GM12872 (cell line): ENCODE measurements at regions not wholly inside any gene's neighbourhood (a gene's known extent, or its start where the extent isn't known, plus 50 kb on each side); places are given as distances from the start of the nearest gene placed in this dataset.

Experiments
- TF ChIP-seq, protein P1 (sequence below): IDR thresholded peaks from 3 replicates; pipeline ENCODE4 v1.5.1; 2011; ENCODE audit warnings: low read depth, mild to moderate bottlenecking, low read length, moderate library complexity; ENCODE audit not compliant: insufficient read depth

DNA sequence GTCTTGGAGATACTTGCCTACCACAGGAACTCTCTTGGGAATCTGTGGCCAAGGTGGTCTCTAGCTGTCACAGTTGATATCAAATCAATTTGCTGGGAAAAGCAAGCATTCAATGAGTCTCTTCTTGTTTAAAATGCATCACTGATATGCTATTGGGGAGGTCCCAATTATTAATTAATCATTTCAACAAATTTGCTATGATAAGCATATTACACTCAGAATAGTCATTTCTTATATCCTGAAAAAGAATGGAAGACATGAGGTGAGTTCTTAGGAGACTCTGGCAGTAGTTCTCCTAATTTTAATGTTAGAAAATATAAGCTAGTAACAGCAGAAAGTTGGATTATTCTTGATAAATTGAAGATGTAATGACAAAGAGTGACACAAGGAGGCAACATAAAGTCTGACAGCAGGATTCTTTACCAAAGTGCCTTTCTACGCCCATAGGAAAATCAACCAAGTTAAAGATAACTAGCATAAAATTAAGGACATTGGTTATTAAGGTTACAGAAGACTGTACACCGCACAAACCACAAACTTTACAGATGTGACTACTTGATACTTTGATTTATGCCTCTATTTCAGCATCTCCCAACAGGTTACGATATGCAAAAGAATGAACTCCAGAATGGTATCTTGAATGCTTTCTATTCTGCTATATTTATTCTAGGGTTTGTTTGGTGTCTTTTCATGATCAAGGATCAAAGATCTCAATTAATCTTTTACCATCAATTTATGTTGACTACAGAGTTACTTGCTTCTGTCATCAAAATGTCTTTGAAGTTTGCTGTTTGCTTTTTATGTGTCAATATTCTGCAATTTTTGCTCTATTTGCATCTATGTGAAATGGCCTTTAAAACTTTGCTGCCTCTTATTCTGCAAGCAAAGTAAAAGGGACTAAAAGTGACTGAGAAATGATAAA is 349.6 kb upstream of the CLEC14A start:
- TF ChIP-seq, protein P1, sequence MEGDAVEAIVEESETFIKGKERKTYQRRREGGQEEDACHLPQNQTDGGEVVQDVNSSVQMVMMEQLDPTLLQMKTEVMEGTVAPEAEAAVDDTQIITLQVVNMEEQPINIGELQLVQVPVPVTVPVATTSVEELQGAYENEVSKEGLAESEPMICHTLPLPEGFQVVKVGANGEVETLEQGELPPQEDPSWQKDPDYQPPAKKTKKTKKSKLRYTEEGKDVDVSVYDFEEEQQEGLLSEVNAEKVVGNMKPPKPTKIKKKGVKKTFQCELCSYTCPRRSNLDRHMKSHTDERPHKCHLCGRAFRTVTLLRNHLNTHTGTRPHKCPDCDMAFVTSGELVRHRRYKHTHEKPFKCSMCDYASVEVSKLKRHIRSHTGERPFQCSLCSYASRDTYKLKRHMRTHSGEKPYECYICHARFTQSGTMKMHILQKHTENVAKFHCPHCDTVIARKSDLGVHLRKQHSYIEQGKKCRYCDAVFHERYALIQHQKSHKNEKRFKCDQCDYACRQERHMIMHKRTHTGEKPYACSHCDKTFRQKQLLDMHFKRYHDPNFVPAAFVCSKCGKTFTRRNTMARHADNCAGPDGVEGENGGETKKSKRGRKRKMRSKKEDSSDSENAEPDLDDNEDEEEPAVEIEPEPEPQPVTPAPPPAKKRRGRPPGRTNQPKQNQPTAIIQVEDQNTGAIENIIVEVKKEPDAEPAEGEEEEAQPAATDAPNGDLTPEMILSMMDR = no peak; the same call in 2 of the 3 replicates

DNA sequence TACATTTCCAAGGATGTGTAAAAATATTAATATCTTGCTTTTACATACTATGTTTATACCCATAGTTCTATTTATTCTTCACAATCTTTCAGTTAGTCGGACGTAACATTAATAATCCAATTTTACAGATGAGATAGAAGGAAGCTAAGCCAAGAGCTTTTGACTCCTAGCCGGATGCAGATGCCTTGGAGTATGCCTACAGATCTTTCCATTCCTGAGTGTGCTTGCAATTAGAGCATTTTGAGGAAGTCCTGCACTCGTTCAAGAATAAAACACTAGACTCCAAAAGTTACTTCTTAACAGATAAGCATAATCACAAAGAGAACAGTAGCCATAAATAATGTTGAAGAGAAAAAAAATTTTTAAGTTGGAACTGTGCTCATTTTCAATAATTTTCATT is 337.6 kb upstream of the CLEC14A start:
- TF ChIP-seq, protein P1 = no peak

- TF ChIP-seq, protein P1 = no peak
Observed at GRCh38 chr14:38592764-38593442, 337.0 kb upstream of the CLEC14A start.

GRCh38 chr14:38589747-38590350 is 334.0 kb upstream of the CLEC14A start:
- TF ChIP-seq, protein P1 = no peak

GRCh38 chr14:38583471-38583870 is 327.6 kb upstream of the CLEC14A start:
- TF ChIP-seq, protein P1 = no peak

DNA sequence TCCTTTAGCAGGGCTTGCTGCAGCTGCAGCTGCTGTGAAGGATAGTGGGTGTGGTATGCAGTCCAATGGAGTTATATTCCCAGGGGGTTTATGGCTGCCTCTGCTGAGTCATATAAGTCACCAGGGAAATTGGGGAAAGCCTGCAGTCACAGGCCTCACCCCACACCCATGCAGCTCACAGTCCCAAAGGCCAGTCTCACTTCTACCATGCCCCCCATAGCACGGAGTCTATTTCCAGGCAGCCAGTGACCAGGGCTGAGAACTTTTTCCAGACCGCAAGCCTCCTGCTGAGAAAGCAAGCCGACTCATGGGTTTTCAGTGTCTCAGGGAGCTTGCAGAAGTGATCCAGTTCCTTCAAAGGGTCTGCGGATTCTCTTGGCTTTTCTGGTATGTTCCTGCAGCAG is 322.4 kb upstream of the CLEC14A start:
- TF ChIP-seq, protein P1 = no peak

- TF ChIP-seq, protein P1 = no peak
Observed at GRCh38 chr14:38567703-38568102, 311.8 kb upstream of the CLEC14A start.
